GM21423 (cell line): ENCODE measurements at regions not wholly inside any gene's neighbourhood (a gene's known extent, or its start where the extent isn't known, plus 50 kb on each side); places are given as distances from the start of the nearest gene placed in this dataset.

Experiments
- ATAC-seq: cut with Tn5 transposase; IDR thresholded peaks from one replicate; pipeline ENCODE4 v1.9.1; 2021; ENCODE audit warnings: mild to moderate bottlenecking, moderate library complexity; ENCODE audit not compliant: unreplicated experiment

GRCh38 chr5:74384851-74385250 is 255.7 kb downstream of the ENC1 start:
- no peak for ATAC-seq

GRCh38 chr5:74382987-74383593 is 257.4 kb downstream of the ENC1 start:
- ATAC-seq = no peak

GRCh38 chr5:74382123-74382855 is 258.2 kb downstream of the ENC1 start:
- no peak for ATAC-seq

GRCh38 chr5:74380193-74380592 is 260.3 kb downstream of the ENC1 start:
- ATAC-seq = no peak

- ATAC-seq = no peak
Observed at GRCh38 chr5:74378464-74378863, 262.1 kb downstream of the ENC1 start.

- no peak for ATAC-seq
Observed at GRCh38 chr5:74376187-74376586, 264.3 kb downstream of the ENC1 start.

GRCh38 chr5:74375271-74375670 is 265.3 kb downstream of the ENC1 start:
- ATAC-seq = no peak

- no peak for ATAC-seq
Observed at GRCh38 chr5:74374656-74375055, 265.9 kb downstream of the ENC1 start.

GRCh38 chr5:74373076-74373475 is 267.5 kb downstream of the ENC1 start:
- no peak for ATAC-seq

- no peak for ATAC-seq
Observed at GRCh38 chr5:74372502-74373064, 267.9 kb downstream of the ENC1 start.

- ATAC-seq = no peak
Observed at GRCh38 chr5:74372051-74372450, 268.5 kb downstream of the ENC1 start.

GRCh38 chr5:74371621-74372020 is 268.9 kb downstream of the ENC1 start:
- ATAC-seq = no peak

- no peak for ATAC-seq
Observed at GRCh38 chr5:74370168-74370567, 270.4 kb downstream of the ENC1 start.

- ATAC-seq = no peak
Observed at GRCh38 chr5:74369173-74369572, 271.4 kb downstream of the ENC1 start.

GRCh38 chr5:74367934-74368333 is 272.6 kb downstream of the ENC1 start:
- ATAC-seq = no peak

- no peak for ATAC-seq
Observed at GRCh38 chr5:74367241-74367733, 273.2 kb downstream of the ENC1 start.

- no peak for ATAC-seq
Observed at GRCh38 chr5:74365723-74366122, 274.8 kb downstream of the ENC1 start.

- no peak for ATAC-seq
Observed at GRCh38 chr5:74364507-74364906, 276.0 kb downstream of the ENC1 start.

GRCh38 chr5:74363603-74364205 is 276.8 kb downstream of the ENC1 start:
- no peak for ATAC-seq

GRCh38 chr5:74361406-74362358 is 278.8 kb downstream of the ENC1 start:
- no peak for ATAC-seq
